CD1c-positive myeloid dendritic cell (primary cell): ENCODE measurements at regions not wholly inside any gene's neighbourhood (a gene's known extent, or its start where the extent isn't known, plus 50 kb on each side); places are given as distances from the start of the nearest gene placed in this dataset.
"Not testable (repeated sequence)": the region's sequence is repeated elsewhere in the genome, so short reads cannot be mapped to it uniquely, and the experiment has no call there.

ENCODE experiments used
- DNase-seq: peaks from one replicate; pipeline ENCODE4 v3.0.0-alpha.2; 2016; ENCODE audit errors: extremely low spot score

DNA sequence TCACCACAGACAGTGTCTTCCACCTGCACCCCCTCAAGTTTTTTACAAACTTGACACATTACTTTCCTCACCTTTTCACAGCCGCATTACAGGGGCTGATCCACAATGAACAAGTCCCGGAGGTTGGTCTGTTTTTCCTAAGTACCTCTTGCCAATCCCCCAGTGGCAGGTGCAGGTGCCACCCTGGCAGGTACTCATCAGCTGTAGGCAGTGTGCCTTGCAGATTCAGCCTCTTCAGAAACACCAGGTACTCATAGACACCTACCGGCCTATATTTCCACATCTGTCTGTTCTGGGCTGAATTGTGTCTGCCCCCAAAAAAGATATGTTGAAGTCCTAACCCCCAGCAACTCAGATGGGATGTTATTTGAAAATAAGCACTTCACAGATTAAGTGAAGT, 81.4 kb upstream of the CNIH3 start:
- DNase-seq = no peak

DNA sequence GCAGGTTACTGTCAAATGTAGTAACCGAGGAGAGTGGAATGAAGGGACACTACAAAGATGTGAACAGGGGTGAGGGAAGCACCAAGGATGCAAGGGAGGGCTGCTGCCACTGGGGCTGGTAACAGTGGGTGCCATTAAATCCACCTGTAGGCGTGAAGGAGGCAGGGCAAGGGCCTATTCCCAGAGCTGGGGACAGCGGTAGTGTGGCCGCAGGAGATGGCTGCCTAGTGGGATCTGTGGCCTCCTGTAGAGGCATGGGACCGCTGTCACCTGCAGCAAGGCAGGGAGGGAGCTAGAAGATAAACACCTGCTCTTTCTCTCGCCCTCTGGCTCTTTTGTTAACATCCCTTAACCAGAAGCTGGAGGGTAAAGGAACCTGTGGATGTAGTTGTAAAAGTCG, 80.5 kb upstream of the CNIH3 start:
- no peak for DNase-seq

DNA sequence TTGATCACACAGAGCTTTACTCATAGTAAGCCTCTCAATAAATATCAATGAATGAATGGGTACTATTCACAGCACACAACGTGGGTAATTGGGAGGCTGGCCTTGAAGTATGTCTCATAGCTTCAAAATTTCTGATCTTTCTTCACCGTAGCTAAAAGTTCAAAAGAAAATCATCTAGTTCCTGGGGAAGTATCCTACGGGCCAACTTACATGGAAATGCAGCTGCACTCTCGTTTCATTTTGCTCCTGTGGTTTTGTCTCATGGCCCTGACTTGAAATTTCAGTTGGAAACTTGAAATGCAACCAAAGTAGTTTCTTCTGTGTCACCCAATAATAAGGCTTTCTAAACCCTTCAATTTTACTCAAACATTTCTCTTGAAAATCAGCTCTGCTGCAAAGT, 76.1 kb upstream of the CNIH3 start:
- peak; percentile 81 for DNase-seq

DNA sequence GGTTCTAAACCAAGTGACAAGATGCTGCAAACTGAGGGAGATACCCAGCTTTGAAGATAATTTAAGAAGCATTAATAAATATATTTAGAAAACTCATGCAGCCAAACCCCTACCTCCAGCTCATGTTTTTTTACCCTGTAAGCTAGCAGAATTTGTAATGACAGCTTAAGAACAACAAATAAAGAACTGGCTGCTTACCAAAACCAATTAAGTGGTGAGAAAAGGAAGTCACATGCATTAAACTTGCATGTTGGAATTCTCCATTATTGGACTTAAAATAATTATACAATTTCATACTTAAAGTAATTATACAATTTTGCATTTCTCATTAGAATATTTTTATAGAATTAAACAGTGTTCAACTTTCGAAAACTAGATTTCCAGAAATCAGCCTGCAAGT, 75.6 kb upstream of the CNIH3 start:
- no peak for DNase-seq

DNA sequence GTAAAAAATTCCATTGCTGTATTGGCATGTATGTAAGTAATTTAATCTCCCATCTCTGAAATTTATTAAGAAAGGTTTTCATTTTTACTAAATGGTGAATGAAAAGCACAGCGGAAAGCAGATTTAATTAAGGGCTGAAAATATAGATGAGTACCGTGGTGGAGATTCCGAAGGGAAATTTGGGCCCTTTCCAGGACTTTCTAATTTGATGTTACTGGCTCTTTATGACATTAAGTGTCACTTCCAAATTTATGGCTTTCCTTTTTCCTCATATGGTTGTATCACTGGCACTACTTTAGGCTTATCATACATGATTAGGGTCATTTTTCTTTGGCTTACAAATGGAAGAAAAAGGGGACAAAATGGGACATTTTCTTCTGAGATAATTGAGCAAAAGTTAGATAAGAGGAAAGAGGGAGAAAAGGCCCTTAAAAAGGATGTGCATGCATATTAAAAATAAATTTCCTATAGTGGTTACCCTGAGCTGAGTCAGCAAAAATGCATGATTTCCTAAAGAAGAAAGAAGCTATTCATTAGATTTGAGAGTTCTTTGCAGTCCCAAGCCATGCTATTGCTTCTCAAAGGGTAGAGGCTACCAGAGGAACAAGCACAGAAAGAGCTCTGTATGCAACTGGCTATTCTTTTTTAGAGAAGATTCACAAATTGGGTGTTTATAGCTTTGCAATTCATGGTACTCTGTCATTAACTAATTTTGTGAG, 74.9 kb upstream of the CNIH3 start:
- no peak for DNase-seq

DNA sequence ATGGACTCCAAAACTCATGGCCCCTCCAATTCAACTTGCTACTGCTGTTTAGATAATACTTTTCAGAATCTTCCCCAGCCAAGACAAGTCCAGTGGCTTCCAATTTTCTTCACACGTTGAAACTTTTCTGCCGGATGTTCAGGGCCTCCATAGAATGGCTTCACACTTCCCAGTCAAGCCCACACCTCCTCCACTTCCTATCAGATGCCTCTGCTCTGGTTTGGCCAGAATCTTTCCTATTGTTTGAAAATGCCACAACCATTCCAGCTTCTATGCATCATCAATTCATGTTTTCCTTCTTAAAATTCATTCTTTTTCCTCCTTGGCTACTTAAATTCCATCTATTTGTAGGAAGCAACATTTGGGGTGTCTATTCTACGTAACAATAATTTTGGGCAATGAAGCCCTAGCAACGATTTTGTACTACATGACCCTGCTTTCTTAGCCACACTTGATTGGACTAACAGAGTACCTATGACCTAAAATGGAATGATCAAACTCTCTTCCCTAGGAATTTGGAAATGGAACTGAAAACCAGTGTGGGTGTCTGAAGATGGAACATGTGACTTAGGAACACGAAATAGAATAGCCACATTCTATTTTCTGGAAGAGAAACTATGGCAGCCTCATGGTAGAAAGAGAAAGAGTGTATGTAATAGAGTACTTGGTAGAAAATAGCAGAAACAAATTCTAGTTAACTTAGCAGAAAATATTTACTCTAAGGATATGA, 74.1 kb upstream of the CNIH3 start:
- peak; percentile 81 for DNase-seq

DNA sequence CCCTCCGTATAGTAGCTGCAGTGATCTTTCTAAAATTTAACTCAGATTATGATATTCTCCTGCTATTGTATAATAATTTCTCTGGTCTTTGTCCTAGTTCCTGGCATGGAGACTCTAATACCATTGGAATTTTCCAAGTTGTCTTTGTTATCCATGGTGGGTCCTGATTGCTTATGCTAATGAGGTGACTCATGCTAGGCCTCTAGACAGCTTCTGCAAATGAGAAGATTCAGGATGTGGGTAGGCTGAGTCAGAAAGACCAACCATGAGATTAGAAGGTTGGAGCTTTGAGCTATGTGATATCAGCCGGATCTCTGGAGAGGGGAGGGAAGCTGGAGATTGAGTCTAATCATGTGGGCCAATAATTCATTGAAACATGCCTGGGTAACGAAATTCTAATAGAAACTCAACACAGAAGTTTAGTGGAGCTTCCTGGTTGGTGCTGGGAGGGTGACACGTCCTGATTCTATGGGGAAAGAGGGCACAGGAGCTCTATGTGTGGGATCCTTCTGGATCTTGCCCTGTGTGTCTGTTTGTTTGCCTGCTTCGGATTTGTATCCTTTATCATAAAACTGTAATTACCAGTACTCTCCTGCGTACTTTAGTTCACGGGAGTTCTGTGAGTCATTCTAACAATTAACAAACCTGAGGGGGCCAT, 73.2 kb upstream of the CNIH3 start:
- DNase-seq = peak; percentile 93

DNA sequence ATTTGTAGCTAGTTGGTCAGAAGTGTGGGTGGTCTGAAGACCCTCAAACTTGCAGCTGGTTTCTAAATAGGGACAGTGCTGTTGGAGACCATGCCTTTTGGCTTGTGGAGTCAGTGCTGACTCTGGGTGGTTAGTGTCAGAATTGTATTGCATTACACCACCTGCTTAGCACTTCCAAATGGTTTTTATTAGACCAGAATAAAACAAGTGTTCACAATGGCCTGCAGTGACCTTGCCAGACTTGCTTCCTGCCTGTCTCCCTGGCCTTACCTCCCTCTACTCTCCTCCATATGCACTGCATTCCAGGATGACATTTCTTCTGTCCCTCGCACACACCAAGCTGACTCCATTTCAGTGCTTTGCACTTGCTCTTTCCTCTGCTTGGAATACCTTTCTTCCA, 72.7 kb upstream of the CNIH3 start:
- DNase-seq = no peak

DNA sequence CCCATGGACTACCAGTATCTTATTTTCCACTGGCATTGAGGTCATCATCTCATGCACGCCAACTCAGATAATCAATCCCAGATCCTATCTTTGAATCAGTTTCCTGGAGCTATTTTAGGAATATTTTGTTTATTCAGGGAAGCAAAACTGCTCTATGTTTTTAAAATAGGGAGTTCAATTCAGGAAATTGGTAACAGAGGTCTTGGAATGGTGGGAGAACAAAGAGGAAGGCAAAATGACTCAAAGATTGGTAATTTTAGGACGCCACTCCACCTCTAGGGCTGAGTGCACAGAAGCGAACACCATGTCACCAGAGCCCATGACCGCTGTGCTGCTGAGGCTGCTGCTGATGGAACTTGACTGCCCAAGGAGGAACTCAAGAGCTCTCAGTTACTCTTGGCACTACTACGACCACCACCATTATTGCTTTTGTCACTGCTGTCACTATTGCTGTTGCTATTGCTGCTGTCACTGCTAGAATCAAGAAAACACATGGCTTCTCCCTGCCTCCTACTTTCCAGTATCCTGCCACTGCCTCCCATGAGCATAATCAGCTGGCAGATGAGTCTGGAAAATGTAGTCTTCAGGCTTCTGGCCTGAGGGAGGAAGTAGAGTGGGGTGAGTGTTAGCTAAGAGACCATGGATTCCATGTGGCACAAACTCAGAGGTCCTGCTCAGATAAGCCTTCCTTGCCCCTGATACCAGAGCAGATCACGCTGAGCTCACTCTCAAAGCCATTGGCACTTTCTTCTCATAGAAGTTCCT, 71.6 kb upstream of the CNIH3 start:
- peak; percentile 57 for DNase-seq

DNA sequence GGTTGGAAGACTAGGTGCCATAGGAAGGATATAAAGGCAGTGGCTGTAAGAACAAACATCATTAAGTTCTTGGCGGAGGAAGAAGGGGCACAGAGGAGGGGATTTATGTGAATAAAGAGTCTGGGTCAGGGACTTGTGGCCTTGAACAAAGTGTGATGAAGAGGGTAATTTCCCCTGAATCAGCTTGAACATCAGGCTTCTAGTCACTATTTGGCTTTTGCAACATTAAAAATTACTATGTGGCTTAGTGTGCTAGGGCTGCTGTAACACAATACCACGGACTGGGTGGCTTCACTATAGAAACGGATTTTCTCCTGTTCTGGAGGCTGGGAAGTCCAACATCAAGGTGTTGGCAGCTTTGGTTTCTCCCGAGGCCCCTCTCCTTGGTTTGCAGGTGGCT, 70.5 kb upstream of the CNIH3 start:
- no peak for DNase-seq

DNA sequence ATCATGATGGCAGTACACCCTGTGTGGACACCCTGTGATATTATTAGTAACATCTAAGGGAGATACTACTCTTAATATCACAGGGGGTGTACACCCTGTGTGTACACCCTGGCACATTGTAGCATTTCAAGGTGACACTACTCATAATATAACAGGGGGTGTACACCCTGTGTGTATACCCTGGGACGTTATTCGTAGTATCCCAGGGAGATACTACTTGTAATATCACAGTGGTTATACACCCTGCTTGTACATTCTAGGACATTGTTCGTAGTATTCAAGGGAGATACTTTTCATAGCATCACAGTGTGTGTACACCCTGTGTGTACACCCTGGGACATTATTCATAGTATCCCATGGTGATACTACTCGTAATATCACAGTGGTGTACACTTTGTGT, 67.4 kb upstream of the CNIH3 start:
- DNase-seq = no peak

DNA sequence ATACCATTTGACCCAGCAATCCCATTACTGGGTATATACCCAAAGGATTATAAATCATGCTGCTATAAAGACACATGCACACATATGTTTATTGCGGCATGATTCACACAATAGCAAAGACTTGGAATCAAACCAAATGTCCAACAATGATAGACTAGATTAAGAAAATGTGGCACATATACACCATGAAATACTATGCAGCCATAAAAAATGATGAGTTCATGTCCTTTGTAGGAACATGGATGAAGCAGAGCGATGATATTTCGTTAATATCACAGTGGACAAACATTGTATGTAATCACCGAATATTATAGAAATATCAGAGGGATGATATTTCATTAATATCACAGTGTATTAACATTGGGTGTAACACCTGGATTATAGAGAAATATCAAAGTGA, 64.9 kb upstream of the CNIH3 start:
- DNase-seq = not testable (repeated sequence)

DNA sequence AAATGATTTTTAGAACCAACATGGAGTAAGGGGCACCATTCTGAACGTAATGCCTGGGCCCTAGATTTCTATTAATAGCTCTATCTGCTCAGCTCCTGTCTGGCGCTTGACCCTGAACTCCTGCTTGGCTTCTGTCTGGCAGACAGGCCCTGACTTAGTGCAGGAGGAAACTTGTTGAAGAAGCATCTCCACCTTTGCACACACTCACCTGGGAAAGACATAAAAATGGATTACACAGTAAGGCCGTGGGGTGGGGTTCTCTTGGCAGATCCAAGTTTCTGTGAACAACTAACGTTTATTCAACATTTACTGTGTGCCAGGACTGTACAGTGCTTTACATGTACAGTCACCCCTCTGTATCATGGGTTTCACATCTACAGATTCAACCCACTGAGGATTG, 62.1 kb upstream of the CNIH3 start:
- no peak for DNase-seq

DNA sequence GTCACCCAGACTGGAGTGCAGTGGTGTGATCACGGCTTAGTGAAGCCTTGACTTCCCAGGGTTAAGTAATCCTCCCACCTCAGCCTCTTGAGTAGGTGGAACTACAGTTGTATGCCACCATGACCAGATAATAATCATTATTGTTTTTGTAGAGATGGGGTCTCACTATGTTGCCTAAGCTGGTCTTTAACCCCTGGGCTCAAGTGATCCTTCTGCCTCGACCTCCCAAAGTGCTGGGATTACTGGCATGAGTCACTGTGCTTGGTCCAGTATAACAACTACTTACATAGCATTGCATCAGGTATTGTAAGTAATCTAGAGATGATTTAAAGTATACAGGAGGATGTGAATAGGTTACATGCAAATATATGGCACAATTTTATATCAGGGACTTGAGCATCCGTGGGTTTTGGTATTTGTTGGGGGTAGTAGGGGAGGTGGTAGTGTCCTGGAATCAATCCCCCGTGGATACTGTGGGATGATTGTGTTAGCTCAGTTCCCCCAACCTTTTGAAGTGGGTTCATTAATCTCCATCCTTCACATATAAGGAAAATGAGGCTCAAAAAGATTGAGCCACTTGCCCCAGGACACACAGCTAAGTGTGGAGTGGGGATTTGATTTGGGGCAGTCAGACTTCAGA, 61.4 kb upstream of the CNIH3 start:
- DNase-seq = no peak

DNA sequence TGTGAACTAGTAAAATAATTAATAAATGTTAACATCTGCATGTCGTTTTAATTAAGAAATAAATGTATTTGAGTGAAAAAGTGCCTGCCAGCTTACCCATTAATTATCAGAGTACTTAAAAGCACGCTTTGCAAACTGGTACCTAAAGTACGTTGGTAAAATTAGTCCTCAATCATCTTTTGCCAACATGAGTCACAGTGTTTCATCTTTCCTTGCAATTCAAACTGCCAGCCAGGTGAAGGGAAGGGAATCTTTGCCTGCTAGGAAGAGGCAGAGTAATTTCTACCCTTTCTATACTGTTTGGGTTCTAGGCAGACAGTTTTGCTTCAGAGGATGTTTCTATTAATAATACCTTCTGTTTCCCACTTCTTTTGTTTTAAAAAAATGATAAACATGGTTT, 57.2 kb upstream of the CNIH3 start:
- DNase-seq = no peak

DNA sequence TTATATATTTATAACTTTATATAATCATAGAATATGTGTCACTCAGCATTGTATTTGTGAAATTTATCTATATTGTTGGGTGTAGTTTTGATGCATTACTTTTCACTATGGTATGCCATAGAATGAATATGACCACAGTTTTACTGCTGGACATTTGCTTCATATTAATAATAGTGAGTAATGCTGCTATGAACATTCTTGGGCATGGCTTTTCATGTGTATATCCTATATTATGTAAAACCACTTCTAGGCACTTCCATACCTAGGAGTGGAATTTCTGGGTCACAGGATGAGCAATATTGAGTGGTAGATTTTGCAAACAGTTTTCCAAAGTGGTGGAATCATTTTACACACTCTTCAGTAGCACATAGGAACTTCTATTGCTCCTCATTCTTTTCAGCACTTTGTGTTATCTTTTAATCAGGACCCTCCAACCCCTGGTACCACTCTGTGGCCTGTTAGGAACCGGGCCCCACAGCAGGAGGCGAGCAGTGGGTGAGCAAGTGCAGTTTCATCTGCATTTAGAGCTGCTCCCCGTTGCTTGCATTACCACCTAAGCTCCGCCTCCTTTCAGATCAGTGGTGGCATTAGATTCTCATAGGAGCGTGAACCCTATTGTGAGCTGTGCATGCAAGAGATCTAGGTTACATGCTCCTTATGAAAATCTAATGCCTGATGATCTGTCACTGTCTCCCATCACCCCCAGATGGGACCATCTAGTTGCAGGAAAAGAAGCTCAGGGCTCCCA, 56.0 kb upstream of the CNIH3 start:
- no peak for DNase-seq

DNA sequence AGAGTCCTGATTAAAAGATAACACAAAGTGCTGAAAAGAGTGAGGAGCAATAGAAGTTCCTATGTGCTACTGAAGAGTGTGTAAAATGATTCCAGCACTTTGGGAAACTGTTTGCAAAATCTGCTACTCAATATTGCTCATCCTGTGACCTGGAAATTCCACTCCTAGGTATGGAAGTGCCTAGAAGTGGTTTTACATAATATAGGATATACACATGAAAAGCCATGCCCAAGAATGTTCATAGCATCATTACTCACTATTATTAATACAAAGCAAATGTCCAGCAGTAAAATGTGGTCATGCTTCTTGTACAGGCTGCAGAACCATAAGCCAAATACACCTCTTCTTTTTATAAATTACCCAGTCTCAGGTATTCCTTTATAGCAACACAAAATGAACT, 53.2 kb upstream of the CNIH3 start:
- not testable (repeated sequence) for DNase-seq

DNA sequence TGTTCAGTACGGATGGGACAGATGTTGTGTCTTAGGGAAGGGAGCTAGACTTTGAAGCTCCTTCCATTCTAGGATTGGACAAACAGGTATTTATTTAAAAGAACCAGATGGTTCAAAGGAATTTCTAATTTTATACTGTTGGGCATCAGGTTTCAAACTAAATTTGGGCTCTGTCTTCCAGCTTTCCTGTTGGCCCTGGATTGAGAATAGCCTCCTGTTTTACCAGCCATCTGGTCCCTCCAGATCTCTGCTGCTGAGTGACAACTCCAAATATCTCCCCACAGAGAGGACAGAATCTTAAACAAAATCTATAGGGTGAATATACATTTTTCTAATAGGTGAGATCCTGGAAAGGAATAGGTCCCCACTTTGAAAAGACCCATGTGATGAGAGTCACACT, 52.5 kb upstream of the CNIH3 start:
- no peak for DNase-seq

DNA sequence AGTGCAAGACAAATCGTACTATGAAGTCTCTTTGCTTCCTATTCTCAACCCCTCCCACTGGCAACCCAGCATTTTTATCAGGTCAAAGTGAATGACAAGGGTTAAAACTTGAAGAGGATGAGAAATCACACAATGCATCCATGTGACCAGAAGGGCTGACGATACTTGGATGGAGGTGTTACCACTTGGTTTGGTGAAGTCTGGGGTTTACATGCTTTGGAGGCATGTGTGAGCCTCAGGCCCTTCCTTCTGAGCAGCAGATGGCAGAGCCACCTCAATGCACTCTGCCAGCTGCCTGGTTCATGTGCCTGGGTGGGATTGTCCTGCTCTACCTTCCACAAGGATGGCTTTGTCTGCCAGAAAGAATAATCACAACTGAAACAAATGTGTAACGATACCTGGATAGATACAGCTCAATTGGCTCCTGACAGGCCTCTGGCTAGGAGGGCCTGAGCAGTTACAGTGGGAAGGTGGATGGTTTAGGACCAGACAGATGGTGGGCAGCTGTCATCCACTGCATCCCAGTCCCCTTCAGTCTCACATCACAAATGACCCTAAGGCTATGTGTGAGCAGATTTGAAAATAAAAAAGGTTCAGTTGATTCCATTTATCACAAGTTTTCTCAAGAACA, 51.5 kb upstream of the CNIH3 start:
- no peak for DNase-seq

DNA sequence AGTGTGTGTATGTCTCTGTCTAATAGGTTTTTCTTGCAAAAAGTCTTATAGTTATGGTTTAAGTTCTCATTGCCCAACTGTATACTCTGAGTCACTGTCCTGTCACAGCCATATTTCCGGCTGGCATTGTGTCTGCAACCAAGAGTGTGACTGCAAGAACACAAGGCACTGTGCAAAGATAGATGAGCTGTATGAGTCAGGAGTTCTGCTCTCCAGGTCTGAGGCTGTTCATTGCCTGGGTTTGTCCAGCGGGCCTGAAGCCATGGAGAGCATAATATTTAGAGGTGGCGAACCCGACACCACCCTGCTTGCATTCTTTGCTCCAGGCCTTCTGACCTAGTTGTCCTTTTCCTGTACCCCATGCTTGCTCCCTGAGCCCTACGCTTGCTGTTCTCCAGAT, 50.9 kb upstream of the CNIH3 start:
- peak; percentile 78 for DNase-seq
